Astrocyte of the cerebellum (primary cell): ENCODE measurements at regions not wholly inside any gene's neighbourhood (a gene's known extent, or its start where the extent isn't known, plus 50 kb on each side); places are given as distances from the start of the nearest gene placed in this dataset.

Experiments used
- DNase-seq: peaks from one replicate; pipeline ENCODE4 v3.0.0-alpha.2; 2011; ENCODE audit warnings: low read depth
- H3K4me3 ChIP-seq: 2 replicates; pipeline ENCODE4 v1.5.1; 2011; ENCODE audit warnings: mild to moderate bottlenecking, low read depth, low read length, moderate library complexity
- CTCF ChIP-seq: IDR thresholded peaks from 2 replicates; pipeline ENCODE4 v1.5.1; 2012; ENCODE audit warnings: low read length, low read depth, moderate library complexity, mild to moderate bottlenecking; ENCODE audit errors: missing control alignments
- in situ Hi-C: cut with HindIII; loops from 2 replicates; pipeline ENCODE4 v1.10.0; 2017; ENCODE audit warnings: low sequenced_read_pairs

- H3K4me3 ChIP-seq = no peak overlapping the region
- DNase-seq = no peak
- no peak for TF ChIP-seq CTCF
- in situ Hi-C loops = no loop called here
Measured at GRCh38 chr18:55950379-55951166, 362.6 kb upstream of the TCF4 start.

- no peak overlapping the region for H3K4me3 ChIP-seq
- no peak for DNase-seq
- in situ Hi-C loops = loop anchor here (5.0 kb wide), 1 partner anchor 53 kb away; no protein-coding TSS in a partner anchor
- TF ChIP-seq CTCF = no peak
Measured at GRCh38 chr18:55934821-55935220, 346.8 kb upstream of the TCF4 start.

GRCh38 chr18:55932675-55933074, 344.7 kb upstream of the TCF4 start:
- DNase-seq = no peak
- in situ Hi-C loops = loop anchor here (5.0 kb wide), 1 partner anchor 50 kb away; no protein-coding TSS in a partner anchor
- no peak overlapping the region for H3K4me3 ChIP-seq
- TF ChIP-seq CTCF = no peak

GRCh38 chr18:55927831-55928230, 339.8 kb upstream of the TCF4 start:
- no peak for TF ChIP-seq CTCF
- DNase-seq = peak; percentile 73
- no peak overlapping the region for H3K4me3 ChIP-seq
- in situ Hi-C loops = no loop called here

- no peak for TF ChIP-seq CTCF
- in situ Hi-C loops = no loop called here
- DNase-seq = no peak
- H3K4me3 ChIP-seq = no peak overlapping the region
Measured at GRCh38 chr18:55925772-55926171, 337.8 kb upstream of the TCF4 start.

GRCh38 chr18:55920063-55920462, 332.1 kb upstream of the TCF4 start:
- H3K4me3 ChIP-seq = no peak overlapping the region
- DNase-seq = no peak
- no peak for TF ChIP-seq CTCF
- in situ Hi-C loops = no loop called here
